NB4 (cell line): ENCODE measurements at regions not wholly inside any gene's neighbourhood (a gene's known extent, or its start where the extent isn't known, plus 50 kb on each side); places are given as distances from the start of the nearest gene placed in this dataset.

Experiments
- POLR2A ChIP-seq: IDR thresholded peaks from 2 replicates; pipeline ENCODE4 v1.6.1; 2011; ENCODE audit warnings: mild to moderate bottlenecking; ENCODE audit not compliant: insufficient read length; ENCODE audit errors: extremely low read depth
- TF ChIP-seq, protein P1 (sequence below): IDR thresholded peaks from one replicate; pipeline ENCODE4 v1.5.1; 2012; ENCODE audit warnings: low read depth, low read length

DNA sequence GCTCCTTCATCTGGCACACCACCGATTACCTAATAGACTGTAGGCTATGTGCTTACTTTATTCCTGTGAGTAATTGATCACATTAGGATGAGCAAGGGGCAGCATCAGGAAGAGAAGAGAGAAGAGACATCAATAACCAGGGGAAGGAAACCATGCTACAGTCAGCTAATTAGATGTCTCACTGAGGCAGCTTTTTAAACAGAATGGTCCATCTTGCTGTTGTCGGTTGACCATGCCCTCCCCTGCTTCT lies 278.4 kb downstream of the RPLP1 start:
- no peak for TF ChIP-seq POLR2A
- TF ChIP-seq, protein P1, sequence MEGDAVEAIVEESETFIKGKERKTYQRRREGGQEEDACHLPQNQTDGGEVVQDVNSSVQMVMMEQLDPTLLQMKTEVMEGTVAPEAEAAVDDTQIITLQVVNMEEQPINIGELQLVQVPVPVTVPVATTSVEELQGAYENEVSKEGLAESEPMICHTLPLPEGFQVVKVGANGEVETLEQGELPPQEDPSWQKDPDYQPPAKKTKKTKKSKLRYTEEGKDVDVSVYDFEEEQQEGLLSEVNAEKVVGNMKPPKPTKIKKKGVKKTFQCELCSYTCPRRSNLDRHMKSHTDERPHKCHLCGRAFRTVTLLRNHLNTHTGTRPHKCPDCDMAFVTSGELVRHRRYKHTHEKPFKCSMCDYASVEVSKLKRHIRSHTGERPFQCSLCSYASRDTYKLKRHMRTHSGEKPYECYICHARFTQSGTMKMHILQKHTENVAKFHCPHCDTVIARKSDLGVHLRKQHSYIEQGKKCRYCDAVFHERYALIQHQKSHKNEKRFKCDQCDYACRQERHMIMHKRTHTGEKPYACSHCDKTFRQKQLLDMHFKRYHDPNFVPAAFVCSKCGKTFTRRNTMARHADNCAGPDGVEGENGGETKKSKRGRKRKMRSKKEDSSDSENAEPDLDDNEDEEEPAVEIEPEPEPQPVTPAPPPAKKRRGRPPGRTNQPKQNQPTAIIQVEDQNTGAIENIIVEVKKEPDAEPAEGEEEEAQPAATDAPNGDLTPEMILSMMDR: no peak
